ES-I3 (cell line): ENCODE measurements at regions not wholly inside any gene's neighbourhood (a gene's known extent, or its start where the extent isn't known, plus 50 kb on each side); places are given as distances from the start of the nearest gene placed in this dataset.
"Not testable (repeated sequence)": the region's sequence is repeated elsewhere in the genome, so short reads cannot be mapped to it uniquely, and the experiment has no call there.

Experiments used
- H3K36me3 ChIP-seq: 2 replicates; pipeline ENCODE4 v1.6.1; 2013; ENCODE audit warnings: mild to moderate bottlenecking, low read length, control low read depth, moderate library complexity; ENCODE audit not compliant: insufficient read depth
- H3K4me1 ChIP-seq: 2 replicates; pipeline ENCODE4 v1.6.1; 2013; ENCODE audit warnings: mild to moderate bottlenecking, control low read depth, low read length; ENCODE audit not compliant: insufficient read depth
- H3K9ac ChIP-seq: 2 replicates; pipeline ENCODE4 v1.6.1; 2013; ENCODE audit warnings: low read depth, mild to moderate bottlenecking, low read length, moderate library complexity
- H3K9me3 ChIP-seq: 2 replicates; pipeline ENCODE4 v1.6.1; 2013; ENCODE audit warnings: mild to moderate bottlenecking, low read length, moderate library complexity; ENCODE audit not compliant: control insufficient read depth, insufficient read depth

DNA sequence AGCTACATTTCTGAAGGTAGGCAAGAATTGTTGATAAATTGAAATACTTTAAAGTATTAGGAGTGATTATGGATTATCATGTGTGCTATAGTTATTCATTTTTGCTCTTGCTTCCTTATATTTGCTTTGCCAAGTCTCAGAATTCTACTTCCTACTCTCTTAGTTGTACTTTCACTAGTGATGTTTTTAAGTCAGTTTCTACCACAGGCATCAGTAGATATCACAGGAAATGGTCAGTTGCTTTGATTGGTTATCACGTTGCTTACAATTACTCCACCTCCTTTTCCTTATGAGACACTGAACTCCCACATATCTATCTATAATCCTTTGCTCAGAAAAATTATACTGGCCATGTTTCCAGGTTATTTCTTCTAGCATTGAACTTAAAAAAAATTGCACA lies 472.8 kb downstream of the DMRTA1 start:
- Histone ChIP-seq H3K9ac (no peak overlapping the region), H3K4me1 (0 out of 2 replicates have a peak, but pooled peaks cover 2% of the 10 kb centered on the region), H3K36me3 (no peaks in the 10 kb centered on the region)

DNA sequence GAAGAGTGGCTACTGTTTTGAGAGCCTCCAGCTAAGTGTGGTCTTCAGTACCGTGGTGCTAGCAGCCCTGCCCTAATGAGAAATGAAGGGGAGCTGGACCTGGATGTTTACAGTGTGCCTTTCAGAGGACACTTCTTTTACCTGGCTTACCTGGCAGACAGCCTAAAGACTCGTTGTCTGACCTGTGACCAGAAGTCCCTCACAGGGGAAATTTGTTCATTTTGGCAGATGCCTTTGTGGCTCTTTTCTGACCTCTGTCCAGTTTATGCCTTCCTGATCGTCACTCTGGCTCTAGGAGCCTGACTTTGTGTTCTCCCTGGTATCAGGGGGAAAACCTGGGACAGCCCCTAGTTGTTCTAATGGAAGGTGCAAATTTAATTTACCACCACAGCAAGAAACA lies 475.1 kb downstream of the DMRTA1 start:
- Histone ChIP-seq H3K4me1 (0 out of 2 replicates have a peak, but pooled peaks cover 2% of the 10 kb centered on the region), H3K36me3 (no peaks in the 10 kb centered on the region), H3K9me3 (no peaks in the 10 kb centered on the region), H3K9ac (no peak overlapping the region)

More for the DNA sequence above, 472.8 kb downstream of the DMRTA1 start:
- no peaks in the 10 kb centered on the region for H3K9me3 ChIP-seq

DNA sequence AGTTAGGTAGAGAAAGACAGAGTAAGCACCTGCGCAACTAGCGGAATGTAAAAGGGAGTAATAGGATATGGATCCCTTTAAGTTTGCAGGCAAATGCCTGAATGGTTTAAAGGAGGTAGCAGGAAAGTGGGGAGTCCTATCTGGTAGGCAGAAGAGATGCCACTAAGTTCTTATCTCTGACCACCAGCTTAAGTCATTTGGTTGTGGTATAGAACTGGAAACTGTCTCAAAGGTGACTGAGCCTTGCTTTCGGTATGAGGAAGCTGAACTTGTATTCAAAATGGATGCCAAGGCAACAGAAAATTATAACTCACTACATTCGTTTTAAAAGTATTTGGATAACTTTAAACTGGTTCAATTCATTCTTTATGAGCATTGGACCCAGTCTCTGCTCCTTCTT lies 475.6 kb downstream of the DMRTA1 start:
- Histone ChIP-seq H3K36me3 (no peaks in the 10 kb centered on the region), H3K9ac (no peak overlapping the region), H3K9me3 (no peaks in the 10 kb centered on the region), H3K4me1 (0 out of 2 replicates have a peak, but pooled peaks cover 2% of the 10 kb centered on the region)

DNA sequence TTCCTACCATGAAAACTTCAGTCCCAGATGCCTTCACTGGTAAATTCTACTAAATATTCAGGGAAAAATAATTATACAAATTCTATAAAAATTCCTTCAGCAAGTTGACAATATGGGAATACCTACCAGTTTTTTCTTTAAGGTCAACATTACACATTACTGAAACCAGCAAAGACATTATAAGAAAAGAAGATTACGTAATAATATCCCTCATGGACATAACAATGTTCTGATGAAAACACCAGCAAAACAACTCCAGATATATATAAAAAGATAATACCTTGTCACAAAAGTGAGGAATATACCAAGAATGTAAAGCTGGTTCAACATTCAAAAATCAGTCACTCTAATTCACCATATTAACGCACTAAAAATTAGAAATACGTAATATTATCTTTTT lies 507.9 kb downstream of the DMRTA1 start:
- Histone ChIP-seq H3K4me1 (no peaks in the 10 kb centered on the region), H3K36me3 (no peaks in the 10 kb centered on the region), H3K9ac (no peak overlapping the region), H3K9me3 (no peaks in the 10 kb centered on the region)

DNA sequence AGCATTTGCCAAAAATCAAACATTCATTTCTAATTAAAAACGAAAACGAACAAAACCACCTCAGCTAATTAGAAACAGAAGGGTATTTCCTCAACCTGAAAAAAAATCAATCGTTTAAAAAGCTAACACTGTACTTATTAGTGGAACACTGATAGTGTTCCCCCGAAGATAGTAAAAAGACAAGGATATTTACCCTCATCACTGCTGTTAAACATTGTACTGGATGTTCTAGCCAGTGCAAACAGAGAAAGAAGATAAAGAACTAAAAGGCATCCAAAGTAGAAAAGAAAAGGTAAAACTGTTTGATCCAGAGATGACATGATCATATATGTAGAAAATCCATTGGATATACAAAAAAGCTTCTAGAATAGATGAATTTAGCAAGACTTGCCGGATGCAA lies 508.3 kb downstream of the DMRTA1 start:
- H3K36me3 ChIP-seq: no peaks in the 10 kb centered on the region
- H3K9ac ChIP-seq: no peak overlapping the region
- H3K4me1 ChIP-seq: no peaks in the 10 kb centered on the region
- no peaks in the 10 kb centered on the region for H3K9me3 ChIP-seq

DNA sequence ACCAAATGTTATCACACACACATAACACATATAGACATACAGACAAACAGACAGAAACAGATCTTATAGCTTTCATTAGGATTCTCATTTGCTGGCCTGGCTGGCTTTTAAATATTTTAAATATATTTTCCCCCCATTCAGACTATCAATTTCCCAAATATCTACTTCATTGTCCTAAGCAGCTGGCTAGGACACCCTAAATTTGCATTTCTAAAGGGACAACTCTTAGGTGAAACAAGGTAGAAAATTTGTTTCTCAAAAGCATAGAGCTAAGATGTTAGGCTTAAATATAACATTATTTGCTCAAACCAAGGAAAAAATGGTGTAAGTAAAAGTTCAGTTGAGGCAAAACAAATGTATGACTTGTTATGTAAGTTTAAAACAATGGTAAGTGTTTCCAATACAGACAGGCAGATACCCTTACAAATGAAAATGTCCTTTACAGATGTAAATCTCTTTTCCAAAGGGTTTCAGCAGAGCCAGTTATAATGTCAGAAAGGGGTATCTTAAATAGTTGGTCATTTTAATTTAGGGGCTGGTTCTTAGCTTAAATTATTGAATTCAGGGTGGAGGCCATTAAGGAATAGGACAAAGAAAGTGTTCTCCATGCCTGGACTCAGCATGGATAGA lies 522.8 kb downstream of the DMRTA1 start:
- Histone ChIP-seq H3K9me3 (no peaks in the 10 kb centered on the region), H3K9ac (no peak overlapping the region), H3K4me1 (peaks cover 17% of the 10 kb centered on the region), H3K36me3 (no peaks in the 10 kb centered on the region)

DNA sequence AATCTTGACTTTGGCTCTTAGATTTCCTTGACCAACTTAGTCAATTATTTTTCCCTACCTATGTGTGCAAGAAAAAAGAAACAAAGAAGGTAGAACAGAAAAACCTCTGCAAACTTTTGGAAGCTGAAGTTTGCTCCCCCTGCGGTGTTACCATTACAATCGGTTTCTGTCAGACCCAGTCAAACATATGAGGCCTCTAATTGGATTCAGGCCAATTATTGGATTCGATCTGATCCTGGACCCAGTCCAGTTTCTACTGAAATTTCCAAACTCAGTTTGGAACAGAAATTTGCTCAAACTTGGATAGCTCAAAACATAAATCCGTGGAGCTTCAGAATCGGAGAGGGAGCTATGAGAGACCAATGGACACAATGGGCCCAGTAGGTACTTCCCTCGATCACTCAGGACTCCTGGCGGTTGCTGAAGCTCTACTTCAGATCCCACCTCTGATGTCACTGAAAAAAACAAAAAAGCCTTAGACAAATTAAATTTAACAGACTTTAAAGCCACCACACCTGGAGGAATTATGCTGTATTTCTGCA lies 523.9 kb downstream of the DMRTA1 start:
- Histone ChIP-seq H3K4me1 (peaks cover 17% of the 10 kb centered on the region), H3K9ac (no peak overlapping the region), H3K9me3 (no peaks in the 10 kb centered on the region), H3K36me3 (no peaks in the 10 kb centered on the region)

DNA sequence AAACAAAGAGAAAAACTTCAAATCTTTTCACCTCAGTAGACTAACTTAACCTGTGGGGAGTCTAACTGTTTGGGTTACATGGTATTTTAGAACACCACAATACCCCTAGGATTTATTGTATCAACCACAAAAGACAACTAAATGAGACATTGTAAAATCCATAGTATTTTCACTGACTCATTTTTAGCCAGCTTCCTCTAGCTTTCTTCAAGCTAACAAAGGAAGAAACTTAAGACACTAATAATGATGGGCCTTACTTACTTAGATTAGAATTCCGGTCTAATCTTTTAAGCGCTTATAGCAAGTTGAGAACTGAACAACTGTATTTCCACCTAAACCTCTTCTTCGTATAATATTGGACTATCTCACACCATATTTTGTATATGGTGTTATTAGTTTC lies 529.3 kb downstream of the DMRTA1 start:
- no peaks in the 10 kb centered on the region for H3K36me3 ChIP-seq
- H3K4me1 ChIP-seq: peaks cover 5% of the 10 kb centered on the region; the same call in 1 of the 2 replicates
- H3K9me3 ChIP-seq: no peaks in the 10 kb centered on the region
- no peak overlapping the region for H3K9ac ChIP-seq

DNA sequence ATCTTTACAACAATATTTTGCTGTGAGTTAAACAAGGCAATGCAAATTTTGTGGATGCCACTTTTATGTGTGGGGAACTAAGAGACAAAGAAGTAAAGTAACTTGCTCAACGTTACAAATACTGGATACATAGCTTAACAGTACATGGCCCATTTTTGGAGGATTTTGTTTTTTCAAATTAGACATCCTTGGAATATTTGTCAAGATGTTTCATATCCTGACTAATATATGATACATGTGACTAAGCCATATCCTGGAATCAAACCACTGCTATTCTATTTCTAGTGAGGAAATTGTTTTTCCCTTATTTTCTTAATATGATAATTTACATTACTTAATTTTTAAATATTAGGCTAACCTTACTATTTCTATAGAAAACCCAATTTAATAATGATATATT lies 529.8 kb downstream of the DMRTA1 start:
- Histone ChIP-seq H3K9me3 (no peaks in the 10 kb centered on the region), H3K9ac (no peak overlapping the region), H3K4me1 (peaks cover 2% of the 10 kb centered on the region; the same call in 1 of the 2 replicates), H3K36me3 (no peaks in the 10 kb centered on the region)

DNA sequence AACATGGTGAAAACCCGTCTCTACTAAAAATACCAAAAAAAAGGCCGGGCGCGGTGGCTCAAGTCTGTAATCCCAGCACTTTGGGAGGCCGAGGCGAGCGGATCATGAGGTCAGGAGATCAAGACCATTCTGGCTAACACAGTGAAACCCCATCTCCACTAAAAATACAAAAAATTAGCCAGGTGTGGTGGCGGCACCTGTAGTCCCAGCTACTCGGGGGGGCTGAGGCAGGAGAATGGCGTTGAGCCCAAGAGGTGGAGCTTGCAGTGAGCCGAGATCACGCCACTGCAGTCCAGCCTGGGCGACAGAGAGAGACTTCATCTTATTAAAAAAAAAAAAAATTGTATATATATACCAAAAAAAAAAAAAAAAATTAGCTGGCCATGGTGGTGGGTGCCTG lies 533.8 kb downstream of the DMRTA1 start:
- H3K36me3 ChIP-seq, H3K9me3 ChIP-seq, H3K4me1 ChIP-seq, H3K9ac ChIP-seq: not testable (repeated sequence)

DNA sequence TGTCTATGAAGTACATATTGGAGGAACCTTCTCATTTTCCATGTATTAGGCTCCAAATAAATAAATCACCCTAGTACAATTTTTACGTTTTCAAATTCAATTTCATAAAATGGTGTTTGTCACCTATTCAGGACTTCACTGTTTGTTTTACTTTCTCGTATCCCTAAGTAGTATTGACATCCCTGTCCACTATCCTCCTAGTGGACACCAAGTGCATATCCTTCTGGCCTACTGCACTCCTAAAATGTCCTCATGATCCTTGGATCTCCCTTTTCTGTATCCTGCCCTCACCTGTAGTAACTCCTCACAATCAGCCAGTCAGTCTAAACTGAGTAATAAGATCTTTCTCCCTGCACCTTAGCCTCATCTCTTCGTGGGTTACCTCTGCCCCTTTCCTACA lies 539.9 kb downstream of the DMRTA1 start:
- Histone ChIP-seq H3K9me3 (no peaks in the 10 kb centered on the region), H3K9ac (no peak overlapping the region), H3K4me1 (no peaks in the 10 kb centered on the region), H3K36me3 (no peaks in the 10 kb centered on the region)

DNA sequence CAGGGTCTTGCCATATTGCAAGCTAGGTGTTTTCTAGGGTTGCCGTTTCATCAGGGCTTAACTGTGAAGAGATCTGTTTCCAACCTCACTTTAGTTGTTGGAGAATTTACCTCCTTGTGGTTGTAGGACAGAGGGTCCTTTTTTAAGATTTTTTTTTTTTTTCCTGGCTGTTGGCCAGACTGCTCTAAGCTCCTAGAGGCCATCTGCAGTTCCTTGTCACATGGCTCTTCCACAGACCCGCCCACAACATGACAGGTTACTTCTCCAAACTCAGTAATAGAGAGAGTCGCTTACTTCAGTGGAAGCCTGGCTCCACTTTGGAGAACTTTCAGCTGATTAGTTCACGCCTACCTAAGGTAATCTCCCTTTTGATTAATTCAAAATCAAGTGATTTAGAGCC lies 543.7 kb downstream of the DMRTA1 start:
- Histone ChIP-seq H3K9ac (no peak overlapping the region), H3K36me3 (no peaks in the 10 kb centered on the region), H3K9me3 (no peaks in the 10 kb centered on the region)

DNA sequence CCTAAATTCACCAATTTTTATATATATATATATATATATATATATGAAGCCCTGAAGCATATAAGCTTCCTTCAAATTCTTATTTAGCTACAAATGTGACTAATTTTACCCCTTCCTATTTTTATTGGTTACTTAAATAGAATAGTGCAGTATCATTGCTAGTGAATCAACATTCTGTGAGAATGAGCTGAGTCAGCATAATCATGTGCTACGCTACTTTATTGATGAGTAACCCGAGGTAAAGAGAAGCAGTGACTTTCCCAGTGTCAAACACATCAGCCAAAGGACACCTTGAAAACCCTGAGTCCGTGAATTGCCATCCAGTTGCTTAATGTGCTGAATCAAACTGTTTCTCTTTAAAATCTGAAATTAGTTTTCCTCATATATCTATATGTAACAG lies 546.2 kb downstream of the DMRTA1 start:
- Histone ChIP-seq H3K9me3 (peaks cover 5% of the 10 kb centered on the region; the same call in 1 of the 2 replicates), H3K36me3 (no peaks in the 10 kb centered on the region), H3K4me1 (no peaks in the 10 kb centered on the region), H3K9ac (no peak overlapping the region)

More for the DNA sequence above, 543.7 kb downstream of the DMRTA1 start:
- no peaks in the 10 kb centered on the region for H3K4me1 ChIP-seq

DNA sequence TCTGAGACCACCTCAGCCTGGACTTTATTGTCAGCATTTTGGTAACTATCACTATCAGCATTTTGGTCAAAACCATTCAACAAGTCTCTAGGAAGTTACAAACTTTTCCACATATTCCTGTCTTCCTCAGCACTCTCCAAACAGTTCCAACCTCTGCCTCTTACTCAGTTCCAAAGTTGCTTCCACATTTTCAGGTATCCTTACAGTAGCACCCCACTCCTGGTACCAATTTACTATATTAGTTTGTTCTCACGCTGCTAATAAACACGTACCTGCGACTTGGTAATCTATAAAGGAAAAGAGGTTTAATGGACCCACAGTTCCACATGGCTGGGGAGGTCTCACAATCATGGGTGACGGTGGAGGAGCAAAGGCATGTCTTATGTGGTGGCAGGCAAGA lies 551.3 kb downstream of the DMRTA1 start:
- H3K4me1 ChIP-seq: no peaks in the 10 kb centered on the region
- no peak overlapping the region for H3K9ac ChIP-seq
- H3K9me3 ChIP-seq: peaks cover 11% of the 10 kb centered on the region; the same call in 1 of the 2 replicates
- no peaks in the 10 kb centered on the region for H3K36me3 ChIP-seq

DNA sequence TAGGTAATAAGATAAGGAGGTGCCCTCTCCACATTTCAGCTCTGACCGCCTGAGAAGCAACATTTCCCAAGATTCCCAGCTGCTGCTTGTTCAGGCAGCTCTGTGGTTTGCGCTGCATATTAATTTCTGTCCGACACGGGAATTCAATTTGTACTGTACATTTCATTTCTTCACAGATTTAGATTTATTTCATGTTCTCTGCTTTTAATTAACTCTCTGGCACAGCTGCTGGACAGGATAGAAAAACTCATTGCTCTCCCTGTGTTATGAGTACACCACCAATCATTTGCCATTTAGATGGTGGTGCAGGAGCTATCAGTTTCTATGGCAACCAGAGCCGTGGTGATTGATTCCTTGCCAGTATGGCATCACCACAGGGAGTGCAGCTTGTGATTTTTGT lies 558.5 kb downstream of the DMRTA1 start:
- Histone ChIP-seq H3K4me1 (0 out of 2 replicates have a peak, but pooled peaks cover 5% of the 10 kb centered on the region), H3K36me3 (no peaks in the 10 kb centered on the region), H3K9ac (no peak overlapping the region), H3K9me3 (no peaks in the 10 kb centered on the region; the same call in 1 of the 2 replicates)
